B cell (primary cell): ENCODE measurements at regions not wholly inside any gene's neighbourhood (a gene's known extent, or its start where the extent isn't known, plus 50 kb on each side); places are given as distances from the start of the nearest gene placed in this dataset.
"Not testable (repeated sequence)": the region's sequence is repeated elsewhere in the genome, so short reads cannot be mapped to it uniquely, and the experiment has no call there.

ENCODE experiments used
- ATAC-seq: fragments of 200-7000 bp; cut with Tn5 transposase; one replicate; pipeline ENCODE4 v1.10.0; 2021; ENCODE audit warnings: low read depth, mild to moderate bottlenecking, moderate number of reproducible peaks, moderate library complexity
- CTCF ChIA-PET: fragments of 350-600 bp; sonication (Branson Sonifier 250); formaldehyde crosslinking; loops from one replicate; lab custom pipeline; 2021; ENCODE audit warnings: antibody characterized with exemption, inconsistent platforms; lab: Charles Lee
- POLR2A ChIA-PET: fragments of 350-600 bp; sonication (Branson Sonifier 250); formaldehyde crosslinking; loops from one replicate; lab custom pipeline; 2021; ENCODE audit warnings: antibody characterized with exemption; lab: Charles Lee
- DNase-seq: peaks from one replicate; pipeline ENCODE4 v3.0.0; 2013
- H2AFZ ChIP-seq: 2 replicates; pipeline ENCODE4 v1.6.1; 2012; ENCODE audit warnings: mild to moderate bottlenecking, low read depth, low read length; ENCODE audit not compliant: insufficient read depth, poor library complexity, severe bottlenecking
- H3K27ac ChIP-seq, 2 donors: 1 replicate in 1 of 2; 2 replicates in 1 of 2; pipeline ENCODE4 v1.5.1; 2012 to 2013; ENCODE audit warnings: low read length in 2 of 2, mild to moderate bottlenecking in 2 of 2, moderate library complexity in 1 of 2
- H3K27me3 ChIP-seq, 4 experiments: fragments of 200-600 bp in 1 of 4; sonication (generic) in 1 of 4; replicated peaks in 1 of 4; 1 replicate in 2 of 4; 2 replicates in 2 of 4; pipeline versions ENCODE4 v1.6.1 to v1.7.0; 2013 to 2016; ENCODE audit warnings: low read length in 3 of 4, mild to moderate bottlenecking in 2 of 4, mixed read lengths in 1 of 4, moderate library complexity in 1 of 4; ENCODE audit not compliant: insufficient read depth in 4 of 4, control insufficient read depth in 3 of 4; ENCODE audit errors: control extremely low read depth in 1 of 4
- H3K36me3 ChIP-seq, 2 experiments: replicated peaks in 1 of 2; 1 replicate in 1 of 2; 2 replicates in 1 of 2; pipeline versions ENCODE4 v1.6.1 to v1.7.1; 2013; ENCODE audit warnings: low read length in 1 of 2; ENCODE audit not compliant: insufficient read depth in 2 of 2, control insufficient read depth in 1 of 2; ENCODE audit errors: control extremely low read depth in 1 of 2, extremely low read depth in 1 of 2
- H3K4me1 ChIP-seq, 2 donors: fragments of 200-600 bp in 1 of 2; sonication (generic) in 1 of 2; 1 replicate in 1 of 2; 2 replicates in 1 of 2; pipeline versions ENCODE4 v1.5.1 to v1.6.1; 2013 to 2017; ENCODE audit warnings: low read length in 2 of 2; ENCODE audit not compliant: control insufficient read depth in 2 of 2, insufficient read depth in 2 of 2
- H3K4me2 ChIP-seq: replicated peaks from 2 replicates; pipeline ENCODE3; 2012; ENCODE audit warnings: mild to moderate bottlenecking, low read depth, low read length; ENCODE audit not compliant: poor library complexity, severe bottlenecking
- H3K4me3 ChIP-seq, 5 experiments: fragments of 200-600 bp in 1 of 5; sonication (generic) in 1 of 5; 1 replicate in 3 of 5; 2 replicates in 2 of 5; pipeline versions ENCODE4 v1.5.1 to v1.7.0; 2011 to 2016; ENCODE audit warnings: low read length in 4 of 5, mild to moderate bottlenecking in 4 of 5, low read depth in 2 of 5, control low read depth in 1 of 5, moderate library complexity in 1 of 5; ENCODE audit not compliant: insufficient read depth in 1 of 5; ENCODE audit errors: control extremely low read depth in 1 of 5, extremely low read depth in 1 of 5
- H3K79me2 ChIP-seq: fragments of 200-600 bp; sonication (generic); one replicate; pipeline ENCODE4 v1.6.0; 2016; ENCODE audit warnings: low read length; ENCODE audit not compliant: control insufficient read depth, insufficient read depth
- H3K9ac ChIP-seq: fragments of 200-600 bp; sonication (generic); 2 replicates; pipeline ENCODE4 v1.6.1; 2017; ENCODE audit warnings: mild to moderate bottlenecking, low read length, moderate library complexity
- H3K9me3 ChIP-seq, 3 donors: one replicate each; pipeline versions ENCODE4 v1.6.1 to v1.7.1; 2013; ENCODE audit warnings: low read length in 2 of 3; ENCODE audit not compliant: control insufficient read depth in 2 of 3, insufficient read depth in 1 of 3; ENCODE audit errors: control extremely low read depth in 1 of 3
- H4K20me1 ChIP-seq: 2 replicates; pipeline ENCODE4 v1.6.0; 2012; ENCODE audit warnings: mild to moderate bottlenecking, low read length; ENCODE audit not compliant: insufficient read depth, control insufficient read depth, poor library complexity, severe bottlenecking
- H3K27ac Mint-ChIP-seq: one replicate; pipeline ENCODE4 v1.8.0; 2021; ENCODE audit warnings: mixed read lengths
- H3K27me3 Mint-ChIP-seq: one replicate; pipeline ENCODE4 v1.8.0; 2021; ENCODE audit warnings: mixed read lengths
- H3K4me1 Mint-ChIP-seq: one replicate; pipeline ENCODE4 v1.8.0; 2021; ENCODE audit warnings: mixed read lengths
- H3K4me3 Mint-ChIP-seq: one replicate; pipeline ENCODE4 v1.8.0; 2021; ENCODE audit warnings: mixed read lengths
- H3K9me3 Mint-ChIP-seq: one replicate; pipeline ENCODE4 v1.8.0; 2022; ENCODE audit warnings: mixed read lengths; ENCODE audit not compliant: insufficient read depth
- EZH2 ChIP-seq: IDR thresholded peaks from 2 replicates; pipeline ENCODE4 v1.6.1; 2012; ENCODE audit warnings: borderline replicate concordance, low read depth, mild to moderate bottlenecking, moderate library complexity, low read length; ENCODE audit not compliant: insufficient read depth, poor library complexity, severe bottlenecking
- WGBS: methylation state at CpG from one replicate; pipeline ENCODE4 v1.1.5; 2013; ENCODE audit warnings: missing lambda C conversion rate; ENCODE audit not compliant: insufficient coverage; 5-methylcytosine and 5-hydroxymethylcytosine counted together
- intact Hi-C: fragments of 100-400 bp; cut with micrococcal nuclease; formaldehyde crosslinking; loops from one replicate; pipeline ENCODE4 v1.10.0; 2022
- TF ChIP-seq, protein P1 (sequence below): fragments of 200-600 bp; IDR thresholded peaks from one replicate; pipeline ENCODE4 v1.8.0; 2022; ENCODE audit warnings: antibody characterized with exemption, mild to moderate bottlenecking

GRCh38 chr6:48377115-48377514 lies 266.1 kb upstream of the PTCHD4 start:
- H3K4me3 Mint-ChIP-seq: no peak overlapping the region
- no peaks in the 10 kb centered on the region for H3K4me1 ChIP-seq
- H3K9ac ChIP-seq: no peak overlapping the region
- 74% methylated on average over 2 of the region's 3 CpGs for WGBS
- no peak overlapping the region for H3K27ac ChIP-seq
- no peak overlapping the region for H3K4me3 ChIP-seq
- H3K36me3 ChIP-seq: no peaks in the 10 kb centered on the region
- no peak overlapping the region for H3K27ac Mint-ChIP-seq
- no peaks in the 10 kb centered on the region for H3K9me3 Mint-ChIP-seq
- H3K27me3 Mint-ChIP-seq: no peaks in the 10 kb centered on the region
- DNase-seq (no peak), ATAC-seq (no peak)
- ChIA-PET CTCF (no interaction called here), POLR2A (no interaction called here)
- no peaks in the 10 kb centered on the region for H3K79me2 ChIP-seq
- no peaks in the 10 kb centered on the region for H3K4me1 Mint-ChIP-seq
- H3K9me3 ChIP-seq: peaks cover 0 to 4% (median 0%) of the 10 kb centered on the region in 3 donors
- no peak overlapping the region for H2AFZ ChIP-seq
- no peak for TF ChIP-seq EZH2
- TF ChIP-seq, protein P1, sequence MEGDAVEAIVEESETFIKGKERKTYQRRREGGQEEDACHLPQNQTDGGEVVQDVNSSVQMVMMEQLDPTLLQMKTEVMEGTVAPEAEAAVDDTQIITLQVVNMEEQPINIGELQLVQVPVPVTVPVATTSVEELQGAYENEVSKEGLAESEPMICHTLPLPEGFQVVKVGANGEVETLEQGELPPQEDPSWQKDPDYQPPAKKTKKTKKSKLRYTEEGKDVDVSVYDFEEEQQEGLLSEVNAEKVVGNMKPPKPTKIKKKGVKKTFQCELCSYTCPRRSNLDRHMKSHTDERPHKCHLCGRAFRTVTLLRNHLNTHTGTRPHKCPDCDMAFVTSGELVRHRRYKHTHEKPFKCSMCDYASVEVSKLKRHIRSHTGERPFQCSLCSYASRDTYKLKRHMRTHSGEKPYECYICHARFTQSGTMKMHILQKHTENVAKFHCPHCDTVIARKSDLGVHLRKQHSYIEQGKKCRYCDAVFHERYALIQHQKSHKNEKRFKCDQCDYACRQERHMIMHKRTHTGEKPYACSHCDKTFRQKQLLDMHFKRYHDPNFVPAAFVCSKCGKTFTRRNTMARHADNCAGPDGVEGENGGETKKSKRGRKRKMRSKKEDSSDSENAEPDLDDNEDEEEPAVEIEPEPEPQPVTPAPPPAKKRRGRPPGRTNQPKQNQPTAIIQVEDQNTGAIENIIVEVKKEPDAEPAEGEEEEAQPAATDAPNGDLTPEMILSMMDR: no peak
- intact Hi-C loops: no loop called here
- no peaks in the 10 kb centered on the region for H4K20me1 ChIP-seq
- H3K4me2 ChIP-seq: no peak overlapping the region
- no peaks in the 10 kb centered on the region for H3K27me3 ChIP-seq

DNA sequence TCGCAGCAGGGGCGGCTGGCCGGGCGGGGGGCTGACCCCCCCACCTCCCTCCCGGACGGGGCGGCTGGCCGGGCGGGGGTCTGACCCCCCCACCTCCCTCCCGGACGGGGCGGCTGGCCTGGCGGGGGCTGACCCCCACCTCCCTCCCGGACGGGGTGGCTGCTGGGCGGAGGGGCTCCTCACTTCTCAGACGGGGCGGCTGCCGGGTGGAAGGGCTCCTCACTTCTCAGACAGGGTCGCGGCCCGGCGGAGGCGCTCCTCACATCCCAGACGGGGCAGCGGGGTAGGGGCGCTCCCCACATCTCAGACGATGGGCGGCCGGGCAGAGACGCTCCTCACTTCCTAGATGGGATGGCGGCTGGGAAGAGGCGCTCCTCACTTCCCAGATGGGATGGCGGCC lies 260.2 kb upstream of the PTCHD4 start:
- ATAC-seq, H3K4me3 ChIP-seq, intact Hi-C loops, H3K27me3 Mint-ChIP-seq, H3K27me3 ChIP-seq, CTCF ChIA-PET, DNase-seq, H3K27ac ChIP-seq, H3K9ac ChIP-seq, H3K36me3 ChIP-seq, H3K9me3 ChIP-seq, POLR2A ChIA-PET, H3K79me2 ChIP-seq, H3K27ac Mint-ChIP-seq, H3K9me3 Mint-ChIP-seq, H3K4me1 Mint-ChIP-seq, H3K4me2 ChIP-seq, H4K20me1 ChIP-seq, H3K4me3 Mint-ChIP-seq, H3K4me1 ChIP-seq, H2AFZ ChIP-seq: not testable (repeated sequence)
- 95% methylated on average over 26 of the region's 34 CpGs for WGBS
